SK-N-MC (cell line): ENCODE measurements at regions not wholly inside any gene's neighbourhood (a gene's known extent, or its start where the extent isn't known, plus 50 kb on each side); places are given as distances from the start of the nearest gene placed in this dataset.

Source experiments
- EZH2 ChIP-seq: fragments of 200-600 bp; sonication (generic); IDR thresholded peaks from one replicate; pipeline ENCODE4 v1.6.1; 2017; ENCODE audit warnings: antibody characterized with exemption
- POLR2AphosphoS5 ChIP-seq: IDR thresholded peaks from 2 replicates; pipeline ENCODE4 v1.6.1; 2012; ENCODE audit warnings: mild to moderate bottlenecking, low read depth, low read length, borderline replicate concordance

- TF ChIP-seq EZH2 (no peak), POLR2AphosphoS5 (no peak)
Observed at GRCh38 chr6:56353860-56354259, 106.5 kb upstream of the COL21A1 start.
